NT2/D1 (cell line): ENCODE measurements at regions not wholly inside any gene's neighbourhood (a gene's known extent, or its start where the extent isn't known, plus 50 kb on each side); places are given as distances from the start of the nearest gene placed in this dataset.

Experiments
- DNase-seq: peaks from one replicate; pipeline ENCODE4 v3.0.0-alpha.2; 2011; ENCODE audit warnings: low read depth, low spot score
- H3K27me3 ChIP-seq: 2 replicates; pipeline ENCODE4 v1.6.0; 2011; ENCODE audit warnings: mild to moderate bottlenecking; ENCODE audit not compliant: insufficient read length, insufficient read depth
- H3K36me3 ChIP-seq: 2 replicates; pipeline ENCODE4 v1.6.1; 2011; ENCODE audit warnings: mild to moderate bottlenecking, low read length, mixed read lengths; ENCODE audit not compliant: insufficient read depth, insufficient read length
- H3K4me1 ChIP-seq: 2 replicates; pipeline ENCODE4 v1.5.1; 2011; ENCODE audit not compliant: insufficient read depth, insufficient read length
- H3K4me3 ChIP-seq: 2 replicates; pipeline ENCODE4 v1.5.1; 2011; ENCODE audit warnings: low read depth; ENCODE audit not compliant: insufficient read length
- H3K9ac ChIP-seq: 2 replicates; pipeline ENCODE4 v1.6.0; 2011; ENCODE audit warnings: low read depth; ENCODE audit not compliant: insufficient read length
- H3K9me3 ChIP-seq: 2 replicates; pipeline ENCODE4 v1.5.1; 2011; ENCODE audit warnings: mild to moderate bottlenecking, low read length; ENCODE audit not compliant: insufficient read depth
- SUZ12 ChIP-seq: IDR thresholded peaks from 2 replicates; pipeline ENCODE4 v1.6.1; 2011; ENCODE audit not compliant: insufficient read length, insufficient read depth; ENCODE audit errors: extremely low read depth
- YY1 ChIP-seq: IDR thresholded peaks from 2 replicates; pipeline ENCODE4 v1.6.1; 2011; ENCODE audit not compliant: insufficient read length, insufficient read depth
- ZNF274 ChIP-seq: IDR thresholded peaks from 2 replicates; pipeline ENCODE4 v1.6.1; 2011; ENCODE audit warnings: mild to moderate bottlenecking, low read depth, low read length

DNA sequence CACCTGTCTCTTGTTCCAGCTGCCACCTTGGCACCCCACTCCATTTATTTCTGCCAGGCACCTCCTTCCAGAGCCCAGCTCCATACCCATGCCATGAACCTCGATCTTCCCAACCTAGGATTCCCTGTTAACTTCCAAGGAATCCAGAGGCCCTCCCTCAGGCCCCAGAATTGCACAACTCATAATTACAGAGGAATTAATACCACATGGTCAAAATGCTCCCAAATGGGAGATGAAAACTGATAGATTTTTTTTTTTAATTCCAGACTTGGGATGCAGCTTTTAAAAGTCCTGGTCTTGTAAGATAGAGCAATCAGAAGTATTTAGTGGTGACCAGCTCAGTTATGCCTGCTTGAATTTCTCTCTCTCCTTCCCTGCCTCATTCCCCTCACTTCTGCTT is 96.2 kb upstream of the CCDC112 start:
- Histone ChIP-seq H3K27me3 (no peaks in the 10 kb centered on the region), H3K36me3 (no peaks in the 10 kb centered on the region), H3K9ac (no peak overlapping the region), H3K9me3 (peaks cover 8% of the 10 kb centered on the region; the same call in 1 of the 2 replicates), H3K4me3 (no peak overlapping the region), H3K4me1 (peaks cover 3% of the 10 kb centered on the region)
- TF ChIP-seq SUZ12 (no peak), YY1 (no peak), ZNF274 (no peak)
- no peak for DNase-seq

DNA sequence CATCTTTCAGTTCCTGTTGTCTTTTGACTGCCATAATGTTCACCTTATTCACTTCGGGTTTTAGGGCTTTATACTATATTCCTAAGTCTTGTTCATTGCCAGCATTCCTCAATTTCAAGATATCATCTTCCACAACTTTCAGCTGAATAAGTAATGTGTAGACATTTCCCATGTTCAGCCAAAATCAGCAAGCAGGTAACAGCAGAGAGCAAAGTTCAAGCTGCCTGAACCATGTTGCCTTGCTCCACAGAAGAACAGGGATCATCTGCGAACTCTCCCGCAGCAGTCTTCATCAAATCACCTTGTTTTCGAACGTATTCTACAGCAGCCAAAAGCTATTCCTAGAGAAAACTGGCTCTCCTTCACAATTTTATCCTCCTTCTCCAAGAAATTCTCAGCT is 95.3 kb upstream of the CCDC112 start:
- TF ChIP-seq SUZ12 (no peak), YY1 (no peak), ZNF274 (no peak)
- Histone ChIP-seq H3K9ac (no peak overlapping the region), H3K9me3 (peaks cover 8% of the 10 kb centered on the region; the same call in 1 of the 2 replicates), H3K27me3 (no peaks in the 10 kb centered on the region), H3K36me3 (no peaks in the 10 kb centered on the region), H3K4me3 (no peak overlapping the region), H3K4me1 (peaks cover 3% of the 10 kb centered on the region)
- no peak for DNase-seq

DNA sequence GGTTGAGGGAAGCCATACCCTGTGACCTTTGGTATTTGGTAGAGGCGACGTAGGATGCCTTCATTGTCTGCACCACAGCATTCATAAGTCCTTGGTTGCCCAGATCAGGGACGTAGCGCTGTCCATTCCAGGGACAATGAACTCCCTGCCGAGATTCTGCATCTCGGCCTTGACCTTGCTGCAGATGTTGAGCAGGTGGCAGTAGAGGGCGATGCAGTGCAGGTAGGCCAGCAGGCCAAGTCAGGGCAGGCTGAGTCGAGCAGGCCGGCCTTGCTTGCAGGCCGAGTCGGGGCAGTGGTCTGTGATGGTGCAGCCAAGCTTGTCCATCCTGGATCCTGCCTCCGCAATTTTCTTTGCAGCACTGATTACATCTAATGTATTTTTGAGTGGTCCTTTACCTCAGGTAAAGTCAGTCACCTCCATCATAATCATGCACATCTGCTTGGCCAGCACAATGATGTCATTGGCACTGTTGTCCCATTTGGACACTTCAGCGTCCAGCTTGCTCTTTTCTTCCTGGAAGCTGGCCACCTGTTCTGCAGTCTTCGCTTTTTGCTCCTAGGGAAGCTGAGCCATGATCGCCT is 93.4 kb upstream of the CCDC112 start:
- Histone ChIP-seq H3K9me3 (peaks cover 8% of the 10 kb centered on the region; the same call in 1 of the 2 replicates), H3K4me3 (no peak overlapping the region), H3K27me3 (no peaks in the 10 kb centered on the region), H3K36me3 (no peaks in the 10 kb centered on the region), H3K4me1 (peaks cover 3% of the 10 kb centered on the region), H3K9ac (no peak overlapping the region)
- no peak for DNase-seq
- no peak for TF ChIP-seq YY1
- no peak for TF ChIP-seq ZNF274
- TF ChIP-seq SUZ12, result no peak

DNA sequence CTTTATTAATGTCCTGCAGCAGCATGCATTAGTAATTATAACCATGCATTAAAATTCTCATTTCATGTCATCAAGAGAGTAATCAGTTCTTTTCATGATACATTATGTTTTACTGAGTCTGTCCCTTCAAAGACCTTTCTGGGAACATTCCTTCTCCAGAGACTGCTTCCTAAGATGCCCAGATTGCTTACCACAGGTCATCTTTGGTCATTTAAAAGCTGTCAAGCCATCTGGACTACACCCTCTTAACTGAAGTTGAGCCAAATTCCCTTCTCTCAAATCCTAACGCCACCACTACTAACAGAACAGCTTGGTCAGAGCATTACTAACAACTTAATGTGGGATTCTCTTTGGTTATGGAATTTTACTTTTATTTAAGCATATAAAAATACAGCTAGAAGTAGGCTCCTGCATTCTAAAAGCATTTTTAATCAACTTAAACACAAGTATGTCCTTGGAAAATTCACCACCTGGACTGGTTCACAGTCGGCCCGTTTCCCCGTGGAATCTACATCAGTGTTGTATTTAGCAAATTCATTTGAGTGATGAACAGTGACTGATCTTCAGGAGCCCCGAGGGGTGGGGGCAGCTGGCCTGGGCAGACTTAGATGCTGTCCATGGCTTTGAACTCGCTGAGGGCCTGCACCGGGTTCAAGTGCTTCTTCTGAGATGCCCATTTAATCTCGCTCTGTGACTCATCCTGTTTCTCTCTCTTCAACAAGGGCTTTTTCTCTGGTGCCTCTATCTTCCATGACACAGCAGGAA is 92.8 kb upstream of the CCDC112 start:
- Histone ChIP-seq H3K9ac (no peak overlapping the region), H3K9me3 (peaks cover 8% of the 10 kb centered on the region; the same call in 1 of the 2 replicates), H3K27me3 (no peaks in the 10 kb centered on the region), H3K4me3 (no peak overlapping the region), H3K4me1 (peaks cover 3% of the 10 kb centered on the region), H3K36me3 (no peaks in the 10 kb centered on the region)
- DNase-seq, result no peak
- TF ChIP-seq SUZ12 (no peak), ZNF274 (no peak), YY1 (no peak)

DNA sequence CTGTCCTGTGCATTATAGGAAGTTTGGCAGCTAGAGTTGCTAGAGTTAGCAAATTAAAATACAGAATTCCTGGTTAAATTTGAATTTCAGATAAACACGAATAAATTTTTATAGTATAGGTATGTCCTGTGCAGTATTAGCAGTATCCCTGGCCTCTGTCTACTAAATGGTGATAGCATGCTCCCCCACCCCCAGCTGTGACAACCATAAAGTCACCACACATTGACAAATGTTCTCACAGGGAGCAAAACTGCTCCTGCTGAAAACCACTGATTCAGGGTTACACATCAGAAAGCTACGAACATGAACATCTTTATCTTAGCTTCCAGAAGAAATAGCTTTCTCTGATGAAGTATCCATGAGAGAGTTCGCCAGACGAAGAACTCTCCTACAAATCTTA is 91.8 kb upstream of the CCDC112 start:
- Histone ChIP-seq H3K9ac (no peak overlapping the region), H3K36me3 (no peaks in the 10 kb centered on the region), H3K4me3 (no peak overlapping the region), H3K9me3 (peaks cover 1% of the 10 kb centered on the region; the same call in 1 of the 2 replicates), H3K27me3 (no peaks in the 10 kb centered on the region), H3K4me1 (peaks cover 3% of the 10 kb centered on the region)
- no peak for TF ChIP-seq SUZ12
- TF ChIP-seq YY1, result no peak
- TF ChIP-seq ZNF274, result no peak
- no peak for DNase-seq

DNA sequence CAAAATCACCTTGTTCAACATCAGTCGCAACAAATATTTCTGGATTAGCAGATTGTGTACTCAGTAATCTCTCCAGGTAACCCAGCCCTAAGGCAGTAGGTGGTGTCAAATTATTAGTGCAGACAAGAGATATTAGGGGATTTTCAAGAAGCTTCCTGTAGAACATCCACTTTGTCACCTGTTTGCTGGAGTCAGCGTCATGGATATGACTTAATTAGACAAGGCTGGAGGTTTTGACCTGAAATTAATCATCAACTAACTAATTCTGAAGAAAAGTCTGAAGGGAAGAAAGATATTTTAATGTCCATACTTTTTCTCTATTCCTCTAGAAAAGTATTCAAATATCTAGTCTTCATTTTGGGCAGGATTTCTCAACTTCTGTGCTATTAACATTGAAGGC is 91.4 kb upstream of the CCDC112 start:
- Histone ChIP-seq H3K9ac (no peak overlapping the region), H3K27me3 (no peaks in the 10 kb centered on the region), H3K9me3 (no peaks in the 10 kb centered on the region), H3K36me3 (no peaks in the 10 kb centered on the region), H3K4me1 (peaks cover 3% of the 10 kb centered on the region), H3K4me3 (no peak overlapping the region)
- no peak for DNase-seq
- no peak for TF ChIP-seq SUZ12
- no peak for TF ChIP-seq ZNF274
- no peak for TF ChIP-seq YY1

DNA sequence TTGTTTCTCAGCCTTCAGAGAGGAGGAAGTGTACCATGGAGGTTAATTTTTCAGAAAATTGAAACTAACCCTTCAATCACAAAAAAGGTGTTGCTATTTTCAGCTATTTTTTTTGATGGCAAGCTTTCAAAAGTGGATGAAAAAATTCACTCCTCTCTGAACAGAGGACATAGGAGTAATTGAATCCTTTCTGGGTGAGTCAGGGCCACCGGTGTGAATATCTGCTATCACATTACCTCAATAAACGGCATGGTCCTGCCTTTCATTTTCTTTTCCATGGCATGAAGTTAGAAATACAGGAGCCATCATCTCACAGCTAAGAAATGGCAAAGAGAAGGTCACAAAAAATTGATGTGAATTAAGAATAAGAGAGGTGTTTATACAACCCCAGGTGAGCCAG is 90.2 kb upstream of the CCDC112 start:
- Histone ChIP-seq H3K9me3 (no peaks in the 10 kb centered on the region), H3K27me3 (no peaks in the 10 kb centered on the region), H3K9ac (no peak overlapping the region), H3K36me3 (no peaks in the 10 kb centered on the region), H3K4me3 (no peak overlapping the region), H3K4me1 (peaks cover 3% of the 10 kb centered on the region)
- no peak for DNase-seq
- TF ChIP-seq SUZ12 (no peak), YY1 (no peak), ZNF274 (no peak)
